Activated CD4-positive, alpha-beta T cell treated with anti-CD3 and anti-CD28 coated beads, Interleukin-2, amount 10 ng/mL, durations not matched to agents 24 days and 14 days (primary cell): ENCODE measurements at regions not wholly inside any gene's neighbourhood (a gene's known extent, or its start where the extent isn't known, plus 50 kb on each side); places are given as distances from the start of the nearest gene placed in this dataset.
"Not testable (repeated sequence)": the region's sequence is repeated elsewhere in the genome, so short reads cannot be mapped to it uniquely, and the experiment has no call there.

Source experiments
- DNase-seq: peaks from one replicate; pipeline ENCODE4 v3.0.0; 2022
- H3K27ac Mint-ChIP-seq: one replicate; pipeline ENCODE4 v1.8.0; 2022; ENCODE audit warnings: mild to moderate bottlenecking, mixed read lengths
- H3K27me3 Mint-ChIP-seq: one replicate; pipeline ENCODE4 v1.8.0; 2022; ENCODE audit warnings: mixed read lengths
- H3K36me3 Mint-ChIP-seq: one replicate; pipeline ENCODE4 v1.8.0; 2022; ENCODE audit warnings: low read depth, mild to moderate bottlenecking, mixed read lengths
- H3K4me1 Mint-ChIP-seq: one replicate; pipeline ENCODE4 v1.8.0; 2021; ENCODE audit warnings: mixed read lengths
- H3K4me3 Mint-ChIP-seq: one replicate; pipeline ENCODE4 v1.8.0; 2022; ENCODE audit warnings: mild to moderate bottlenecking, moderate library complexity, mixed read lengths
- H3K9me3 Mint-ChIP-seq: one replicate; pipeline ENCODE4 v1.8.0; 2021; ENCODE audit warnings: mixed read lengths
- intact Hi-C: fragments of 100-400 bp; cut with micrococcal nuclease; formaldehyde crosslinking; loops from one replicate; pipeline ENCODE4 v1.15.1; 2023

DNA sequence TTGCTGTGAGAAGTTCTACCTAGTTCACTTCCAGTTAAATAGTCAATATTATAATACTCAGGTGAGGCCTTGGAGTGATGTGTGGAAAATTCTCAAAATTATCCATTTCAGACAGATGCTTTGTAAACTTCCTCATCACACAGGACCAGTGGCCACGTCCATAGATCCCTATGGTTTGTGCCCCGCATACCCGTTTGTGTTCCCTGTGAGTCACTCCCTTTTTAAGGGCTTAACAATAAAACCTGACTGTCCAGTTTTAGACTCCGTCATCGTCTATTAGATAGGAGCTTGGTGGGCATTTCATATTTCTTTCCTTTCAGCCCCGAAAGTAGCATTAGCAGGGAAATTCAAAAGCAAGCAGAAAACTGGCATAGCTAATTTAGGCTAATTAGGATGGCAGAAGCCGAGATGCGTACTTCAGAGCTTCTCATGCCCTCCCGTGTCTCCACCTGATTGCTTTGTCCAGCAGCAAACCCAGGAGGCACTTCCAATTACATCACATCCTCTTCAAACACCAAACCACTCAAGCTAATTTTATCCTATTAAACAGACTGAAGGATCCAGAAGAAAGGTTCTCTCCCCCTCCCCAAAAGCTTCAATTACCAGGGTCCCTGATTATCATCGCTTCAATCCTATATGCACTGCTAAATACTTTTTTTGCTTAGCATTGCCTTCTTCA, 186.6 kb upstream of the OTX2 start:
- H3K27ac Mint-ChIP-seq: no peak overlapping the region
- no peaks in the 10 kb centered on the region for H3K9me3 Mint-ChIP-seq
- H3K36me3 Mint-ChIP-seq: no peaks in the 10 kb centered on the region
- H3K4me3 Mint-ChIP-seq: no peak overlapping the region
- DNase-seq: no peak
- intact Hi-C loops: no loop called here
- no peaks in the 10 kb centered on the region for H3K4me1 Mint-ChIP-seq
- H3K27me3 Mint-ChIP-seq: peaks cover 1% of the 10 kb centered on the region

DNA sequence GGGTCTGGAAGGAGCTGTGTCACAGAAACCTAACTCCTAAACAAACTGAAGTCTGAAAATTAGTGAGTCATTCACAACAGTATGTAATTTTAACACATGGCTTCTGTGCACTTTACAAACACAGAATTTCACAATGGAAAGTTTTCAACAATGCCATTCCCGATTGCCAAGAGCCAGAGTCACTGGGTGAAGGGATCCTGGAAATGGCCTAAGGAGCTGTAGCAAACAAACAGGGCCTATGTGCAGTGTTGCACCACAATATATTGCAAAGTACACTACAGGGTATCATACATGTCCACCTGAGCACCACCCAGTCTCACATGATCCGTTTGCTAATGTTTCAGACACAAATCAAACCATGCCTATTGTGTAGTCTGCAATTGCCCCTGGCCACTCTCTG, 184.7 kb upstream of the OTX2 start:
- no peak for DNase-seq
- intact Hi-C loops: no loop called here
- Mint-ChIP-seq H3K27me3 (peaks cover 1% of the 10 kb centered on the region), H3K27ac (no peak overlapping the region), H3K36me3 (no peaks in the 10 kb centered on the region), H3K9me3 (peaks cover 3% of the 10 kb centered on the region), H3K4me3 (no peak overlapping the region), H3K4me1 (no peaks in the 10 kb centered on the region)

GRCh38 chr14:56992332-56992820, 182.1 kb upstream of the OTX2 start:
- no peaks in the 10 kb centered on the region for H3K36me3 Mint-ChIP-seq

GRCh38 chr14:56990991-56991627, 180.8 kb upstream of the OTX2 start:
- H3K27ac Mint-ChIP-seq, H3K27me3 Mint-ChIP-seq, H3K36me3 Mint-ChIP-seq, H3K9me3 Mint-ChIP-seq, DNase-seq, H3K4me1 Mint-ChIP-seq, intact Hi-C loops, H3K4me3 Mint-ChIP-seq: not testable (repeated sequence)

More at GRCh38 chr14:56992332-56992820, 182.1 kb upstream of the OTX2 start:
- H3K4me1 Mint-ChIP-seq: no peaks in the 10 kb centered on the region
- no peak for DNase-seq
- no peak overlapping the region for H3K4me3 Mint-ChIP-seq
- H3K27me3 Mint-ChIP-seq: no peaks in the 10 kb centered on the region
- H3K9me3 Mint-ChIP-seq: peaks cover 3% of the 10 kb centered on the region
- intact Hi-C loops: no loop called here
- H3K27ac Mint-ChIP-seq: no peak overlapping the region

DNA sequence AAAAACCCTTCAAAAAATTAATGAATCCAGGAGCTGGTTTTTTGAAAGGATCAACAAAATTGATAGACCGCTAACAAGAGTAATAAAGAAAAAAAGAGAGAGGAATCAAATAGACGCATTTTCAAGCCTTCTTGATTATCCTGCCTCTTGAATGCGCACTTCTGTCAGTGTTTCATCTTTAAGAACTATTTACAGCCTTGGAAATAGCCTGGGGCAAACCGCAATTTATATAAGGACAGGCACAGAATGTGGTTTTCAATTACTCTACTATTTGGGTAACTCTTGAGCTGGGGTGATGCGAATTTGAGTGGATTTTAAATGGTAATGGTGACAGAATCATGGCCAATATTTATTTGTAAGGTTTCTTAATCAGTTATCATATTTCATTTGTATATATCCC, 179.1 kb upstream of the OTX2 start:
- Mint-ChIP-seq H3K27ac (no peak overlapping the region), H3K4me3 (no peak overlapping the region)
- intact Hi-C loops: no loop called here

DNA sequence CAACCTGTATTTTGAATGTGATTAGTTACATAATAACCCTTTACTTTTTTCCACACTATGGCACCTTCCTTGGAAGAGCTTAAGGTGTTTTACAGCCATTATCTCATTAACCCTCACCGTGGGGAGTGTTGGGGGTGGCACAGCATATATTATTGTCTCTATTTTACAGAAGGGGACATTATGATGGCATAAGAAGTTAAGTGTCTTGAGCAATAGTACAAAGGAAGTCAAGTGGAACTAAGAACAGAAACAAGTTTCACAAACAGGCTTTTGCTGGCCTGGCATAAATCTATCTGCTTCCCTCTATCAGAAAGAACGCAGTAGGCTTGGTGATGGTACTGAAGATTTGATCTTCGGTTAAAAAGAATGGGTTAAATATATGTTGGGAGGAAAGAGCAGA, 169.7 kb upstream of the OTX2 start:
- H3K9me3 Mint-ChIP-seq: no peaks in the 10 kb centered on the region
- no peaks in the 10 kb centered on the region for H3K4me1 Mint-ChIP-seq
- H3K27ac Mint-ChIP-seq: no peak overlapping the region
- no peaks in the 10 kb centered on the region for H3K36me3 Mint-ChIP-seq
- no peak overlapping the region for H3K4me3 Mint-ChIP-seq
- intact Hi-C loops: no loop called here
- no peak for DNase-seq
- peaks cover 3% of the 10 kb centered on the region for H3K27me3 Mint-ChIP-seq

More for the DNA sequence above, 179.1 kb upstream of the OTX2 start:
- no peak for DNase-seq
- H3K9me3 Mint-ChIP-seq: peaks cover 3% of the 10 kb centered on the region
- H3K4me1 Mint-ChIP-seq: no peaks in the 10 kb centered on the region
- H3K27me3 Mint-ChIP-seq: no peaks in the 10 kb centered on the region
- no peaks in the 10 kb centered on the region for H3K36me3 Mint-ChIP-seq

GRCh38 chr14:56976211-56976610, 165.9 kb upstream of the OTX2 start:
- H3K36me3 Mint-ChIP-seq: no peaks in the 10 kb centered on the region
- intact Hi-C loops: no loop called here
- no peaks in the 10 kb centered on the region for H3K9me3 Mint-ChIP-seq
- no peaks in the 10 kb centered on the region for H3K4me1 Mint-ChIP-seq
- H3K4me3 Mint-ChIP-seq: no peak overlapping the region
- peaks cover 2% of the 10 kb centered on the region for H3K27me3 Mint-ChIP-seq
- no peak for DNase-seq
- H3K27ac Mint-ChIP-seq: no peak overlapping the region

DNA sequence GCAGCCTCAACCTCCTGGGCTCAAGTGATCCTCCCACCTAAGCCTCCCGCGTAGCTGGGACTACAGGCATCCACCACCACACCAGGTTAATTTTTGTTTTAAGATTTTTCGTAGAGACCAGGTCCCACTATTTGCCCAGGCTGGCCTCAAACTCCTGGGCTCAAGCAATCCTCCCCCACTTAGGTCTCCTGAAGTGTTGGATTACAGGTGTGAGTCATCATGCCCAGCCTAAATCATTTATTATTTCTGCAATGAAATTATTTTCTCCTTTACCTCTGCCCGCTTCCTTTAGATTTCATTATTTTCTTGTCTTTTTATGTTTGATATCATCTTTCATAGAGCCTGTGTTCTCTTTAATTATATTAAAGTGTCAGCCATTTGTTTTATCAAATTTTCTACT, 165.2 kb upstream of the OTX2 start:
- intact Hi-C loops: no loop called here
- H3K36me3 Mint-ChIP-seq: no peaks in the 10 kb centered on the region
- H3K27me3 Mint-ChIP-seq: peaks cover 2% of the 10 kb centered on the region
- H3K4me1 Mint-ChIP-seq: no peaks in the 10 kb centered on the region
- no peak for DNase-seq
- H3K4me3 Mint-ChIP-seq: no peak overlapping the region
- H3K9me3 Mint-ChIP-seq: no peaks in the 10 kb centered on the region
- no peak overlapping the region for H3K27ac Mint-ChIP-seq

DNA sequence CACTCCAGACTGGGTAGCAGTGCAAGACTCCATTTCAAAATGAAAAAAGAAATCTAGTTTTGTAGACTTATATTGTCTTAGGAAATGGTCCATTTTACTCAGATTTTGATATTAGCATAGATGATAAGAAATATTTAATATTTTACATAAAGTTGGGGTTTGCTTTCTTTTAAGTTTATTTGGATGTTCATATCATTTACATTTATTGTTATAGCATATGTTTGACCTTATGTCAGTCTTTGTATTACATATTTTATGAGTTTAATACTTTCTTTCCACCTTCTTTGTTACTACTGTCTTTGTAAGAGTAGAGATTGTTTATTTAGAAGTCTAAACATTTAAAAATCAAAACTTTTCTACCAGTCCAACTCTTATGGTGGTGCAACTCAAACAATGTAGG, 162.7 kb upstream of the OTX2 start:
- H3K36me3 Mint-ChIP-seq: no peaks in the 10 kb centered on the region
- peaks cover 2% of the 10 kb centered on the region for H3K27me3 Mint-ChIP-seq
- no peak for DNase-seq
- intact Hi-C loops: no loop called here
- no peaks in the 10 kb centered on the region for H3K9me3 Mint-ChIP-seq
- no peak overlapping the region for H3K27ac Mint-ChIP-seq
- H3K4me3 Mint-ChIP-seq: no peak overlapping the region
- no peaks in the 10 kb centered on the region for H3K4me1 Mint-ChIP-seq

- DNase-seq: no peak
Measured at GRCh38 chr14:56964895-56965294, 154.6 kb upstream of the OTX2 start.

DNA sequence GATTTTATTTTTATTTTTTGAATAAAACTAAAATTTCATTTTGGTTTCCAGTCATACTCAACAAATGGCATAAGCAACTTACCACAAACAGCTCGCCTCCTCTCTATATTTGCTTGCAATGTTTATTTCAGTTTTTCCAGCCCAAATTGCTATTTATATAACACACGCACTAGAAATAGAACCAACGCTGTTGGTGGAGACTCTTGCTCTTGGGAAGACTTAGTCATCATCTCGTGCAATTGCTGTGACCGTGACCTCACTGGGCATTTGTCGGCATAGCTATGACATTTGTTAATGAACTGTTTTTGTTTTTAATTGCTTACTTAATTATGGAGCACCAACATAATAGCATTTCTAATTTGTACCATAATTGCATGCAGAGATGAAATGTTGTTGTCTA, 153.1 kb upstream of the OTX2 start:
- H3K4me3 Mint-ChIP-seq: no peak overlapping the region
- DNase-seq: no peak
- intact Hi-C loops: no loop called here
- H3K27ac Mint-ChIP-seq: no peak overlapping the region
- H3K9me3 Mint-ChIP-seq: no peaks in the 10 kb centered on the region
- no peaks in the 10 kb centered on the region for H3K4me1 Mint-ChIP-seq
- H3K27me3 Mint-ChIP-seq: peaks cover 2% of the 10 kb centered on the region
- no peaks in the 10 kb centered on the region for H3K36me3 Mint-ChIP-seq

More at GRCh38 chr14:56964895-56965294, 154.6 kb upstream of the OTX2 start:
- no peaks in the 10 kb centered on the region for H3K36me3 Mint-ChIP-seq
- H3K27ac Mint-ChIP-seq: no peak overlapping the region
- no peaks in the 10 kb centered on the region for H3K9me3 Mint-ChIP-seq
- no peak overlapping the region for H3K4me3 Mint-ChIP-seq
- intact Hi-C loops: no loop called here
- peaks cover 2% of the 10 kb centered on the region for H3K27me3 Mint-ChIP-seq
- no peaks in the 10 kb centered on the region for H3K4me1 Mint-ChIP-seq

- intact Hi-C loops: no loop called here
- H3K4me1 Mint-ChIP-seq: no peaks in the 10 kb centered on the region
- no peak for DNase-seq
Measured at GRCh38 chr14:56962444-56963080, 152.3 kb upstream of the OTX2 start.

GRCh38 chr14:56959869-56960268, 149.6 kb upstream of the OTX2 start:
- Mint-ChIP-seq H3K4me1 (no peaks in the 10 kb centered on the region), H3K4me3 (no peak overlapping the region), H3K27me3 (peaks cover 2% of the 10 kb centered on the region), H3K9me3 (no peaks in the 10 kb centered on the region), H3K36me3 (no peaks in the 10 kb centered on the region), H3K27ac (no peak overlapping the region)
- DNase-seq: no peak
- intact Hi-C loops: no loop called here

More at GRCh38 chr14:56962444-56963080, 152.3 kb upstream of the OTX2 start:
- H3K9me3 Mint-ChIP-seq: no peaks in the 10 kb centered on the region
- peaks cover 2% of the 10 kb centered on the region for H3K27me3 Mint-ChIP-seq
- H3K27ac Mint-ChIP-seq: no peak overlapping the region
- no peak overlapping the region for H3K4me3 Mint-ChIP-seq
- H3K36me3 Mint-ChIP-seq: no peaks in the 10 kb centered on the region

GRCh38 chr14:56959121-56959520, 148.8 kb upstream of the OTX2 start:
- H3K27me3 Mint-ChIP-seq: peaks cover 2% of the 10 kb centered on the region
- H3K9me3 Mint-ChIP-seq: no peaks in the 10 kb centered on the region
- no peak overlapping the region for H3K4me3 Mint-ChIP-seq
- no peaks in the 10 kb centered on the region for H3K4me1 Mint-ChIP-seq
- H3K27ac Mint-ChIP-seq: no peak overlapping the region
- no peaks in the 10 kb centered on the region for H3K36me3 Mint-ChIP-seq
- intact Hi-C loops: no loop called here
- no peak for DNase-seq
